Naive B cell (primary cell): ENCODE measurements at regions not wholly inside any gene's neighbourhood (a gene's known extent, or its start where the extent isn't known, plus 50 kb on each side); places are given as distances from the start of the nearest gene placed in this dataset.
A peak's percentile ranks its signal among the peaks of the same experiment; 100 is the strongest.
"Not testable (repeated sequence)": the region's sequence is repeated elsewhere in the genome, so short reads cannot be mapped to it uniquely, and the experiment has no call there.

Source experiments
- ATAC-seq, 2 donors: fragments of 150-1000 bp; cut with Tn5 transposase; 2 replicates each; pipeline ENCODE4 v1.10.0; 2021; ENCODE audit warnings: low read depth in 2 of 2, mild to moderate bottlenecking in 2 of 2, moderate library complexity in 2 of 2
- DNase-seq: peaks from one replicate; pipeline ENCODE4 v3.0.0; 2022
- H3K27ac Mint-ChIP-seq, 6 donors: one replicate each; pipeline ENCODE4 v1.8.0; 2020 to 2022; ENCODE audit warnings: mild to moderate bottlenecking in 6 of 6, mixed read lengths in 6 of 6, moderate library complexity in 5 of 6, inconsistent platforms in 2 of 6
- H3K27me3 Mint-ChIP-seq, 3 donors: one replicate each; pipeline ENCODE4 v1.8.0; 2021 to 2022; ENCODE audit warnings: mixed read lengths in 3 of 3, mild to moderate bottlenecking in 1 of 3
- H3K36me3 Mint-ChIP-seq, 2 donors: one replicate each; pipeline ENCODE4 v1.8.0; 2020 to 2022; ENCODE audit warnings: mixed read lengths in 2 of 2, inconsistent platforms in 1 of 2, mild to moderate bottlenecking in 1 of 2
- H3K4me1 Mint-ChIP-seq, 3 donors: one replicate each; pipeline ENCODE4 v1.8.0; 2020 to 2022; ENCODE audit warnings: mixed read lengths in 3 of 3, inconsistent platforms in 1 of 3, mild to moderate bottlenecking in 1 of 3, moderate library complexity in 1 of 3
- H3K4me3 Mint-ChIP-seq, 8 donors: one replicate each; pipeline ENCODE4 v1.8.0; 2020 to 2022; ENCODE audit warnings: mild to moderate bottlenecking in 8 of 8, mixed read lengths in 8 of 8, moderate library complexity in 8 of 8, inconsistent platforms in 2 of 8
- H3K9me3 Mint-ChIP-seq, 7 donors: one replicate each; pipeline ENCODE4 v1.8.0; 2020 to 2022; ENCODE audit warnings: mixed read lengths in 7 of 7, mild to moderate bottlenecking in 5 of 7, inconsistent platforms in 2 of 7, moderate library complexity in 1 of 7

DNA sequence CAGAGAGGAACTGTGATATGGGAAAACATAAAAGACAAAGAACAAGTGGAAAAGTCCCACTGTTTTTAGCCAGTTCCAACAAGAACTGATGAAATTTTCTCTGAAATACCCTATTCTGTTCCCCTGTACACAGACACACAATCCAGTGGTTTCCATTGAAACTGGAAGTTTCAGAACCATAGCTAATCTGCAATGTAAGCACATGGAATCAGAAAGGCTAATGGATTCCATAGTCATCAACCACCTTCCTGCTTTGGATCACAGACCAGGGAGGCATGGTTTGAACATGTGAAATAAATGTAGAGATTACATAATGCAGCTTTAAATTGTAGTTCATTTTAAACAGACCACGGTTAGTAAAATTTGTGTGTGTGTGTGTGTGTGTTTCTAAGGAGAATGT lies 242.1 kb downstream of the GJA1 start:
- no peaks in the 10 kb centered on the region for H3K4me1 Mint-ChIP-seq
- H3K4me3 Mint-ChIP-seq, result no peak overlapping the region
- ATAC-seq (no peak), DNase-seq (no peak)
- H3K9me3 Mint-ChIP-seq, result peaks cover 0 to 3% (median 0%) of the 10 kb centered on the region in 7 donors
- no peaks in the 10 kb centered on the region for H3K36me3 Mint-ChIP-seq
- H3K27me3 Mint-ChIP-seq, result no peaks in the 10 kb centered on the region
- H3K27ac Mint-ChIP-seq, result no peak overlapping the region

DNA sequence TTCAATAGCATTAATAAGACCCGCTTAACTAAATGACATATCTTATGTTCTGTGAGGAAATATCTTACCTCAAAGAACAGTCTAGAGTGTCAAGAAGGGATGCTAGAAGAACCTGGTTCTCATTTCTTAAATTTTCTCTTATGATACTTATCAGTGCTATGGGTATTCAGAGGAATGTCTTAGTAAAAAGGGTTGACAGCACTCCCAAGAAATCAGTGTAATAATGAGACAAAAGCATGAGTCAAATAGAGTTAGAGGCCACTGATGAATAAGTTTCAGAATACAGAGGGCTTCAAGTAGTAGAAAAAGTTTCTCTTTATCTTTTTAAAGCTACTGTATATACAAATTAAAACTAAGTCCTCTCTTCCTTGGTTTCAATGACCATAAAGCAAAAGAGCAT lies 242.8 kb downstream of the GJA1 start:
- H3K27me3 Mint-ChIP-seq, result no peaks in the 10 kb centered on the region
- H3K9me3 Mint-ChIP-seq, result peaks cover 0 to 3% (median 0%) of the 10 kb centered on the region in 7 donors
- H3K4me1 Mint-ChIP-seq, result no peaks in the 10 kb centered on the region
- no peaks in the 10 kb centered on the region for H3K36me3 Mint-ChIP-seq
- no peak overlapping the region for H3K4me3 Mint-ChIP-seq
- ATAC-seq (no peak), DNase-seq (no peak)
- H3K27ac Mint-ChIP-seq, result no peak overlapping the region

DNA sequence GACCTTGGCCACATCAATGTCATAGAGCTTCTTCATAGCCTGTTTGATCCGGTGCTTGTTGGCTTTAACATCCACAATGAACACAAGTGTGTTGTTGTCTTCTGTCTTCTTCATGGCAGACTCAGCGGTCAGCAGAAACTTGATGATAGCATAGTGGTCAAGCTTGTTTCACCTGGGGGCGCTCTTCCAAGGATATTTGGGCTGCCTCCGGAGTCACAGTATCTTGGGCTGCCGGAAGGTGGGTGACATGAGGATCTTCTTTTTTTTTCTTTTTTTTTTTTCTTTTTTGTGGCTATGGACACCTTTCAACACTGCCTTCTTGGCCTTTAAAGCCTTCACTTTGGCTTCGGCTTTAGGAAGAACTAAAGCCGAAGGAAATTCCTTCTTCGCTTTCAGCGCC lies 244.6 kb downstream of the GJA1 start:
- Mint-ChIP-seq H3K36me3 (no peaks in the 10 kb centered on the region), H3K9me3 (peaks cover 0 to 5% (median 2%) of the 10 kb centered on the region in 7 donors), H3K27me3 (no peaks in the 10 kb centered on the region), H3K27ac (no peak overlapping the region), H3K4me1 (no peaks in the 10 kb centered on the region), H3K4me3 (no peak overlapping the region)
- no peak for DNase-seq
- ATAC-seq, result no peak

DNA sequence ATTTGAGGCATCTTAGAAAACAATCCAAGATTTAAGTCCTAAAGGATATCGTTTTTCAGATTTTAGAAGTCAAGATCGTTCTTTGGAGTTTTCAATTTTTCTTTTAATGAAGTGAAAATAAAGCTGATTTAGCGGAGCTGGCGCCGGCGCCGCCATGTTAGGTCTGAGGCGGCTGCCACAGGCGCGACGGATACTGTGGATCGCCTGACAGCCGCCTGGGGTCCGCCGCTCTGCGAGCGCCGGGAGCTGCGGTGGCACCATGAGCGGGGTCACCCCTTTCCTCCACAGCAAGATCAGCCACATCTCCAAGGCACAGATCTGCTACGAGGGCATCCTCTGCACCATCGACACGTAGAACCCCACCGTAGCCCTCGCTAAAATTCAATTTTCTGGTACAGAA lies 247.2 kb downstream of the GJA1 start:
- no peak for DNase-seq
- H3K9me3 Mint-ChIP-seq, result peaks cover 1 to 5% (median 2%) of the 10 kb centered on the region in 7 donors
- no peaks in the 10 kb centered on the region for H3K4me1 Mint-ChIP-seq
- no peaks in the 10 kb centered on the region for H3K27me3 Mint-ChIP-seq
- no peak overlapping the region for H3K27ac Mint-ChIP-seq
- ATAC-seq, result no peak
- H3K36me3 Mint-ChIP-seq, result no peaks in the 10 kb centered on the region
- H3K4me3 Mint-ChIP-seq, result no peak overlapping the region

DNA sequence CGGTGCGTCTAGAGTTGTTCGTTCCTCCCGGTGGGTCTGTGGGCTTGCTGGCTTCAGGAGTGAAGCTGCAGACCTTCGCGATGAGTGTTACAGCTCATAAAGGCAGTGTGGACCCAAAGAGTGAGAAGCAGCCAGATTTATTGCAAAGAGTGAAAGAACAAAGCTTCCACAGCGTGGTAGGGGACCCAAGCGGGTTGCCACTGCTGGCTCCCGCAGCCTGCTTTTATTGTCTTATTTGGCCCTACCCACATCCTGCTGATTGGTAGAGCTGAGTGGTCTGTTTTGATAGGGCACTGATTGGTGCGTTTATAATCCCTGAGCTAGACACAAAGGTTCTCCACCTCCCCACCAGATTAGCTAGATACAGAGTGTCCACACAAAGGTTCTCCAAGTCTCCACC lies 250.4 kb downstream of the GJA1 start:
- H3K4me1 Mint-ChIP-seq, H3K27ac Mint-ChIP-seq, DNase-seq, H3K27me3 Mint-ChIP-seq, H3K4me3 Mint-ChIP-seq, H3K36me3 Mint-ChIP-seq, ATAC-seq, H3K9me3 Mint-ChIP-seq: not testable (repeated sequence)

DNA sequence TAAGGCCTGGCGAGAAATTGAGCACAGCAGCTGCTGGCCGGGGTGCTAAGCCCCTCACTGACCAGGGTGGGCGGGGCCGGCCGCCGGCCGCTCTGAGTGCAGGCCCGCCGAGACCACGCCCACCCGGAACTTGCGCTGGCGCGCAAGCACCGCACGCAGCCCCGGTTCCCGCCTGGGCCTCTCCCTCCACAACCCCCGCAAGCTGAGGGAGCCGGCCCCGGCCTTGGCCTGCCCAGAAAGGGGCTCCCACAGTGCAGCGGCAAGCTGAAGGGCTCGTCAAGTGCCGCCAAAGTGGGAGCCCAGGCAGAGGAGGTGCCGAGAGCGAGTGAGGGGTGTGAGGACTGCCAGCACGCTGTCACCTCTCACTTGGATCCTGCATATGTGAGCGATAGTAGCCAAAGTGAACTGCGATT lies 251.2 kb downstream of the GJA1 start:
- no peak for ATAC-seq

DNA sequence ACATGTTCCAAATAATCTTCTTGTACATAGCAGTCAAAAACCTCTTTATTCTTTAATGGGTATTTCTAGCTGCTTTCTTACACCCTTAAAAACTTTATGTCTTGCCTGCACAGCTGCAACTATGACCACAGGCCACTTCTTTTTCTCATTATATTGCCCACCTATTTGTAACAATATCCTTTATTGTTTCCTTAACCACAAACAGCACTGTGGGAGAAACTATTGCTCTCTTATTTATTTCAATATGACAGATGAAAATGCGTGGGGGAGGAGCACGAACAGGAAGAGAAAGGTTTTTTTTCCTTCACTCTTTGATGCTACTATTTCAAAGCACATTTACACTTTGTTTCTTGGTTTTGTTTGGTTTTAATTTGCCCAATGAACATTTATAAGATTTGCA lies 253.5 kb downstream of the GJA1 start:
- H3K27ac Mint-ChIP-seq, result no peak overlapping the region
- H3K36me3 Mint-ChIP-seq, result no peaks in the 10 kb centered on the region
- H3K27me3 Mint-ChIP-seq, result no peaks in the 10 kb centered on the region
- no peaks in the 10 kb centered on the region for H3K4me1 Mint-ChIP-seq
- H3K4me3 Mint-ChIP-seq, result no peak overlapping the region
- no peak for ATAC-seq
- peaks cover 0 to 4% (median 2%) of the 10 kb centered on the region in 7 donors for H3K9me3 Mint-ChIP-seq
- no peak for DNase-seq

More for the DNA sequence above, 251.2 kb downstream of the GJA1 start:
- H3K4me3 Mint-ChIP-seq, result no peak overlapping the region
- no peaks in the 10 kb centered on the region for H3K27me3 Mint-ChIP-seq
- H3K27ac Mint-ChIP-seq, result no peak overlapping the region
- no peaks in the 10 kb centered on the region for H3K4me1 Mint-ChIP-seq
- no peaks in the 10 kb centered on the region for H3K36me3 Mint-ChIP-seq
- H3K9me3 Mint-ChIP-seq, result peaks cover 0 to 5% (median 2%) of the 10 kb centered on the region in 7 donors
- no peak for DNase-seq

DNA sequence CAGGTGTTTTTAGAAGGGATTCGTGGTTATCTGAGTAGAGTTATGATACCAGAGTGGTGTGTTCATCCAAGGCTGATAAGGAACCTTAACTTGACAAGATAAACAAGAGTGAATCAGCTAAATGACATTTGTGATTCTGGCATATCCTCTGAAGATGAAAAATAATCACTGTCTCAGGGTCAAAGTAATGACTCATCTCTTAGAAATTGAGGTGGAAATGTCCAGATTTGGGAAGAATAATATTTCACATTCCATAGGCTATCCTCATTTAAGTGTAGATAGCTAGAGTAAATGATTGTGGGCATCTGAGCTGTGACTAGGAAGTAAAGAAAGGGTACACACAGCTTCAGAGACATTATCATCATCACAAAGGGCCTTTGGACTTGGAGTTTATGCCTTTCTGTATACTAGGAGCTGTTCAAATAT lies 255.7 kb downstream of the GJA1 start:
- Mint-ChIP-seq H3K4me1 (no peaks in the 10 kb centered on the region), H3K9me3 (peaks cover 0 to 4% (median 0%) of the 10 kb centered on the region in 7 donors), H3K4me3 (no peak overlapping the region), H3K27ac (no peak overlapping the region), H3K27me3 (no peaks in the 10 kb centered on the region), H3K36me3 (no peaks in the 10 kb centered on the region)
- no peak for DNase-seq
- ATAC-seq, result no peak

DNA sequence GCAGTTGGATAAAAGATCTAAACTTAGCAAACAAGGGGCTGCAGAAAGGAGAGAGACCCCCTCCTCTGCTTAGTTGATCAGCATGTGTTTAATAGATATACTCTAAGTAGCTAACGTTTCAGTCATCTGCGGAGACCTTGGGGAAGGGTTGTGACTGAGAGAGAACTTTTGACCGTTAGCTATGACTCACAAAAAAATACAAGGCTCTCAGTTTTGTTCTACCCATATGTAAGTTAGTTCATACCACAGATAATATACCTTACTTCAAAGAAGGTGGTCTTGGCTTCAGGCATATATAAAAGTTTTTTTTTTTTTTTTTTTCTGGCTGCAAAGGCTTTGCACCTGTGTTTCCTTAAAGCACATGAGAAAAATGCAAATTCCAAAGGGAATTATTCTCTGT lies 258.9 kb downstream of the GJA1 start:
- no peaks in the 10 kb centered on the region for H3K4me1 Mint-ChIP-seq
- no peak for ATAC-seq
- H3K4me3 Mint-ChIP-seq, result no peak overlapping the region
- no peaks in the 10 kb centered on the region for H3K27me3 Mint-ChIP-seq
- H3K9me3 Mint-ChIP-seq, result peaks cover 0 to 7% (median 0%) of the 10 kb centered on the region in 7 donors
- no peak for DNase-seq
- no peaks in the 10 kb centered on the region for H3K36me3 Mint-ChIP-seq
- H3K27ac Mint-ChIP-seq, result no peak overlapping the region

DNA sequence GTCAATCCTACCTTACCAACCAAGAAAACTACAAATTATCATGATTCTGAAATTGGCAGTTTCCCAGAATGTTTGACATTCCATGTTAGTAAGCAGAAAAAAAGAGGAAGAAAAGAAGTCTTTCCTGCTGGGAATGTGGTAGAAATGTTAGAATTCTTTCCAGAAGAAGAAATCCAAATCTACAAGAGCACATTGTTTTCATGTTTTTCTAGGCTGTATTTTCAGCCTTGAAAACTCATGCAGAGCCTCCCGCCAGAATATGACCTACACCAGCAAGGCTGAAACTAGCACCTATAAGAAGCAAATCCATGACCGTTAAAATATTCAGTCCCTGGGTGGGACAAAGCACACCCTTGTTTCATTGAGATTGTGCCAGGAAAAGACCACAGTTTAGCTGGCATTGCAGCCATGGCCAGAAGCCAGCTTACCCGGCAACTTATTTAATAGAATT lies 259.4 kb downstream of the GJA1 start:
- no peaks in the 10 kb centered on the region for H3K27me3 Mint-ChIP-seq
- H3K9me3 Mint-ChIP-seq, result peaks cover 0 to 7% (median 0%) of the 10 kb centered on the region in 7 donors
- H3K4me1 Mint-ChIP-seq, result no peaks in the 10 kb centered on the region
- ATAC-seq (no peak), DNase-seq (no peak)
- H3K27ac Mint-ChIP-seq, result no peak overlapping the region
- no peaks in the 10 kb centered on the region for H3K36me3 Mint-ChIP-seq
- H3K4me3 Mint-ChIP-seq, result no peak overlapping the region

DNA sequence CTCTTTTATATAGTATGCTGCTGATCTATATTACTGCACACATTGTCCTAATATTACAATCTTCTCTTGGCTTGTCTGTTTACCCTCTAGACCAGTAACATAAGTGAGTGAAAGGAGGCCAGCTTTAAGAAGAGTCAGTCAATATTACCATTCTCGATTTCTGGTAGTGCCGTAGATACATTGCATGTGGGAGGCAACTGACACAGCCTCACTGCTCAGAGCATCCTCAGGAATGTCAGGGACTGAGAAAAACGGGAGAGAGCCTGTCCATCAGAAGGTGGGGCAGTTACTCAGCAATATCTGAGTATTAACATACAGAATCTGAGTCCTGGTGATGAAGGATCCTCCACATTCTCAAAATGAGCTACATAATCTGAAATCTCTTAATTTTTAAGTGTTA lies 259.9 kb downstream of the GJA1 start:
- Mint-ChIP-seq H3K36me3 (no peaks in the 10 kb centered on the region), H3K9me3 (peaks cover 0 to 6% (median 0%) of the 10 kb centered on the region in 7 donors), H3K4me3 (no peak overlapping the region), H3K4me1 (no peaks in the 10 kb centered on the region), H3K27me3 (no peaks in the 10 kb centered on the region), H3K27ac (no peak overlapping the region)
- ATAC-seq (no peak), DNase-seq (no peak)

DNA sequence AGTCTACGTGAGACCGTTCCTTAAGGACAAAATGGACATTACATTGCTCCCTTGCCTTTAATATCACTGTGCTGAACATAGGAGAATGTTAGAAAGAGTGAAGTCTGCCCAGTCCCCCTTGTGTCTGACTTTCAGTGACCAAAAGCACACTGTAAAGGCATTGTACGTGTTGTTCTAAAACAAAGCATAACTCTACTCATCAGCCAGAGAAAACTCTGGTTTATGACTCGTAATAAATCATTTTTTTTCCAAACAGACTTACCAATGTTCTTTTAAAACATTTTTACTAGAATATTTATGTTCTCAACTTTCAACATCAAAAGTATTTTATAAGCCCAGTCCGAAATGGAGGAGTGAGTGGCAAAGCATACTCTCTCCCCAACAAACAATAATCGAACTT lies 262.5 kb downstream of the GJA1 start:
- no peak overlapping the region for H3K27ac Mint-ChIP-seq
- H3K4me1 Mint-ChIP-seq, result no peaks in the 10 kb centered on the region
- no peak overlapping the region for H3K4me3 Mint-ChIP-seq
- H3K36me3 Mint-ChIP-seq, result no peaks in the 10 kb centered on the region
- no peaks in the 10 kb centered on the region for H3K27me3 Mint-ChIP-seq
- H3K9me3 Mint-ChIP-seq, result peaks cover 0 to 8% (median 0%) of the 10 kb centered on the region in 7 donors
- ATAC-seq, result no peak
- DNase-seq, result no peak

DNA sequence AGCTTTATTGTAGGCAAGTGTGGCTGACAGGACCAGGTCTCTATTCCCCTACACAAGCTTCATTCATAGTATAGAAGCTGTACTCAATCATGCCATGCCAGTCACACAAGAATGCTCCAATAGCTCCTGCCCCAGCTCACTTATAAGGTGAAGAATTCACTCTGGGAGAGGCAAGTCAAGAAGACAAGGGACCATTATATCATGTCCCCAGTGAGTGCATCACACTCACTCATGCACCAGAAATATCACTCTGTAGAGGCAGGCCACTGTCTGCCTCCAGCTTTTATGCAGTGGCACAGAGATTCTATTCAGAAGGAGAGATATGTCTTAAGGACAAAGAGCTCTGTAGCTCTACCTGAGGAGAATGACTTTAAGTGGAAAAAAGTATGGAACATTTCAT lies 263.2 kb downstream of the GJA1 start:
- Mint-ChIP-seq H3K4me1 (no peaks in the 10 kb centered on the region), H3K27ac (peak overlapping the region in 1 of 6 donors; percentile 58), H3K9me3 (peaks cover 0 to 6% (median 0%) of the 10 kb centered on the region in 7 donors), H3K4me3 (no peak overlapping the region), H3K27me3 (no peaks in the 10 kb centered on the region), H3K36me3 (no peaks in the 10 kb centered on the region)
- DNase-seq (no peak), ATAC-seq (no peak)

DNA sequence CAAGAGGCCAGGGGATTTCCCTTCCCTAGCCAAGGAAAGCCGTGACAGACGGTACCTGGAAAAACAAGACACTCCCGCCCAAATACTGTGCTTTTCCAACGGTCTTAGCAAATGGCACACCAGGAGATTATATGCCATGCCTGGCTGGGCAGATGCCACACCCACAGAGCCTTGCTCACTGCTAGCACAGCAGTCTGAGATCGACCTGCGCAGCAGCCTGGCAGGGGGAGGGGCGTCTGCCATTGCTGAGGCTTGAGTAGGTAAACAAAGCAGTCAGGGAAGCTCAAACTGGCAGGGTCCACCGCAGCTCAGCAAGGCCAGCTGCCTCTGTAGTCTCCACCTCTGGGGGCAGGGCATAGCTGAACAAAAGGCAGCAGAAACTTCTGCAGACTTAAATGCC lies 267.7 kb downstream of the GJA1 start:
- H3K4me1 Mint-ChIP-seq, H3K4me3 Mint-ChIP-seq, H3K27me3 Mint-ChIP-seq, H3K27ac Mint-ChIP-seq, DNase-seq, ATAC-seq, H3K36me3 Mint-ChIP-seq: not testable (repeated sequence)
- H3K9me3 Mint-ChIP-seq, result peaks cover 2 to 16% (median 5%) of the 10 kb centered on the region in 7 donors

DNA sequence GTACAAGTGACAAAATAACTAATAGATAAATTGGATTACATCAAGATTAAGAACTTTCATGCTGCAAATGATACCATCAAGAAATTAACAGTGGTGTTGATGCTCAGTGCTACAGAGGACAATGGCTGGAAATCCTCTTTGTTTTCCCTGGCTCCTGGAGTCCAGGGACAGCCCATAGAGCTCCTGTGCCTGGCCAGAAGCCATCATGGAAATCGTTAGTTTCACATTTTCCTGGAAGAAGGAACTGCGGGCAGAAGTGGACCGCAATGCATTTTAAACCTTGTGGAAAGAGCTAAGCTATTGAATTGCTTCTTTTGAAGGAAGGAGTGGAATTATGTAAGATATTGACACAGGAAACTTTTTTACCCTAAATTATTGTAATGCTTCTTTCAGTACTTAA lies 276.0 kb downstream of the GJA1 start:
- Mint-ChIP-seq H3K4me3 (no peak overlapping the region), H3K27me3 (no peaks in the 10 kb centered on the region), H3K9me3 (peaks cover 0 to 7% (median 3%) of the 10 kb centered on the region in 7 donors), H3K27ac (no peak overlapping the region), H3K4me1 (no peaks in the 10 kb centered on the region), H3K36me3 (no peaks in the 10 kb centered on the region)
- ATAC-seq, result no peak
- no peak for DNase-seq
